HepG2 (cell line): ENCODE measurements at regions not wholly inside any gene's neighbourhood (a gene's known extent, or its start where the extent isn't known, plus 50 kb on each side); places are given as distances from the start of the nearest gene placed in this dataset.

ENCODE experiments used
- ATAD3A ChIP-seq: sonication (generic); formaldehyde crosslinking; IDR thresholded peaks from 2 replicates; pipeline ENCODE4 v1.4.0; 2020; ENCODE audit warnings: missing genetic modification reagents
- CBFB ChIP-seq: sonication (generic); formaldehyde crosslinking; IDR thresholded peaks from 2 replicates; pipeline ENCODE4 v1.4.0; 2020; ENCODE audit warnings: missing genetic modification reagents
- CHD4 ChIP-seq: fragments of 200-600 bp; sonication (generic); IDR thresholded peaks from 2 replicates; pipeline ENCODE4 v1.7.0; 2017; ENCODE audit warnings: mild to moderate bottlenecking, low read length, borderline replicate concordance
- ELF1 ChIP-seq: sonication (generic); formaldehyde crosslinking; IDR thresholded peaks from 2 replicates; pipeline ENCODE4 v1.4.0; 2020; ENCODE audit warnings: missing genetic modification reagents
- FIP1L1 ChIP-seq: fragments of 200-400 bp; formaldehyde crosslinking; IDR thresholded peaks from 2 replicates; pipeline ENCODE4 v1.6.1; 2018; ENCODE audit warnings: low read depth, mild to moderate bottlenecking, low read length, moderate library complexity, borderline replicate concordance; ENCODE audit not compliant: insufficient read depth
- GFI1 ChIP-seq: sonication (generic); formaldehyde crosslinking; IDR thresholded peaks from 2 replicates; pipeline ENCODE4 v1.5.0; 2020; ENCODE audit warnings: missing genetic modification reagents, mild to moderate bottlenecking, borderline replicate concordance
- HIVEP1 ChIP-seq: sonication (generic); formaldehyde crosslinking; IDR thresholded peaks from 2 replicates; pipeline ENCODE4 v1.4.0; 2020; ENCODE audit warnings: mild to moderate bottlenecking, missing genetic modification reagents
- LCORL ChIP-seq, 2 experiments: fragments of 450-650 bp in 1 of 2; sonication (generic) in 1 of 2; formaldehyde crosslinking in 1 of 2; IDR thresholded peaks; 2 replicates each; pipeline versions ENCODE4 v1.5.0 to v1.6.1; 2017 to 2020; ENCODE audit warnings: antibody characterized with exemption in 1 of 2, missing genetic modification reagents in 1 of 2
- NFIB ChIP-seq: sonication (generic); formaldehyde crosslinking; IDR thresholded peaks from 2 replicates; pipeline ENCODE4 v1.9.0; 2021; ENCODE audit warnings: missing genetic modification reagents, mild to moderate bottlenecking, borderline replicate concordance
- NR2F6 ChIP-seq, 2 experiments: IDR thresholded peaks; 2 replicates each; pipeline ENCODE4 v1.6.1; 2016; ENCODE audit warnings: antibody characterized with exemption in 1 of 2, mild to moderate bottlenecking in 1 of 2
- POLR2G ChIP-seq: fragments of 200-400 bp; formaldehyde crosslinking; IDR thresholded peaks from 2 replicates; pipeline ENCODE4 v1.6.1; 2018; ENCODE audit warnings: mild to moderate bottlenecking, low read depth, low read length, moderate library complexity
- RARA ChIP-seq: IDR thresholded peaks from 2 replicates; pipeline ENCODE4 v1.6.1; 2016; ENCODE audit warnings: missing genetic modification reagents, missing compliant biosample characterization
- SIX4 ChIP-seq: sonication (generic); formaldehyde crosslinking; IDR thresholded peaks from 2 replicates; pipeline ENCODE4 v1.4.0; 2020; ENCODE audit warnings: missing genetic modification reagents
- SMC3 ChIP-seq: IDR thresholded peaks from 2 replicates; pipeline ENCODE4 v1.6.1; 2011; ENCODE audit warnings: low read length, improper control_type of control experiment
- TBX3 ChIP-seq: fragments of 450-650 bp; IDR thresholded peaks from 2 replicates; pipeline ENCODE4 v1.6.1; 2017; ENCODE audit warnings: antibody characterized with exemption, mild to moderate bottlenecking, inconsistent platforms, borderline replicate concordance
- WIZ ChIP-seq: sonication (generic); formaldehyde crosslinking; IDR thresholded peaks from 2 replicates; pipeline ENCODE4 v1.5.1; 2020; ENCODE audit warnings: mild to moderate bottlenecking, missing genetic modification reagents
- ZFP41 ChIP-seq: sonication (generic); formaldehyde crosslinking; IDR thresholded peaks from 2 replicates; pipeline ENCODE4 v1.4.0; 2020; ENCODE audit warnings: mild to moderate bottlenecking, missing genetic modification reagents, borderline replicate concordance
- ZNF18 ChIP-seq: sonication (generic); formaldehyde crosslinking; IDR thresholded peaks from 2 replicates; pipeline ENCODE4 v1.8.0; 2022; ENCODE audit warnings: mild to moderate bottlenecking, missing genetic modification reagents; ENCODE audit not compliant: insufficient replicate concordance
- ZNF225 ChIP-seq: sonication (generic); formaldehyde crosslinking; IDR thresholded peaks from 2 replicates; pipeline ENCODE4 v1.4.0; 2020; ENCODE audit warnings: mild to moderate bottlenecking, missing genetic modification reagents
- ZNF484 ChIP-seq: sonication (generic); formaldehyde crosslinking; IDR thresholded peaks from 2 replicates; pipeline ENCODE4 v1.5.1; 2020; ENCODE audit warnings: mild to moderate bottlenecking, low read depth, missing genetic modification reagents, borderline replicate concordance
- ZNF644 ChIP-seq: IDR thresholded peaks from 2 replicates; pipeline ENCODE4 v1.6.1; 2016; ENCODE audit warnings: low read depth
- ZSCAN20 ChIP-seq: sonication (generic); formaldehyde crosslinking; IDR thresholded peaks from 2 replicates; pipeline ENCODE4 v1.4.0; 2020; ENCODE audit warnings: missing genetic modification reagents, mild to moderate bottlenecking, borderline replicate concordance
- ZSCAN5A ChIP-seq: sonication (generic); formaldehyde crosslinking; IDR thresholded peaks from 2 replicates; pipeline ENCODE4 v1.8.0; 2022; ENCODE audit warnings: mild to moderate bottlenecking, missing genetic modification reagents, borderline replicate concordance
- TF ChIP-seq, protein P1 (sequence below): sonication (generic); formaldehyde crosslinking; IDR thresholded peaks from 2 replicates; pipeline ENCODE4 v1.4.0; 2020; ENCODE audit warnings: missing genetic modification reagents
- TF ChIP-seq, protein P2 (sequence below): IDR thresholded peaks from 2 replicates; pipeline ENCODE4 v1.6.1; 2016; ENCODE audit warnings: missing compliant biosample characterization, missing genetic modification reagents, borderline replicate concordance
- TF ChIP-seq, protein P3 (sequence below): sonication (generic); formaldehyde crosslinking; IDR thresholded peaks from 2 replicates; pipeline ENCODE4 v1.4.0; 2020; ENCODE audit warnings: mild to moderate bottlenecking, missing genetic modification reagents

DNA sequence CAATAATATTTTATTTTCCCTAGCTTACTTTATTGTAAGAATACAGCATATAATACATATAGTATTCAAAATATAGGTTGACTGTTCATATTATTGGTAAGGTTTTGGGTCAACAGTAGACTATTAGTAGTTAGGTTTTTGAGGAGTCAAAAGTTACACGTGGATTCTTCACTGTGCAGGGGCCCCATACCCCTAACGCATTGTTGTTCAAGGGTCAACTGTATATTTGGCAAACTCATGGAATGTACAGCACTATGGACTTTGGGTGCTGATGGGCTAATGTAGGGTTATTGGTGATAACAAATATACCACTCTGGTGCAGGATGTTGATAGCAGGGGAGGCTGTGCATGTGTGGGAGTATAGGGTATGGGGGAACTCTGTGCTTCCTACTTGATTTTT lies 397.2 kb downstream of the BCKDHB start (continued):
- TF ChIP-seq, protein P1, sequence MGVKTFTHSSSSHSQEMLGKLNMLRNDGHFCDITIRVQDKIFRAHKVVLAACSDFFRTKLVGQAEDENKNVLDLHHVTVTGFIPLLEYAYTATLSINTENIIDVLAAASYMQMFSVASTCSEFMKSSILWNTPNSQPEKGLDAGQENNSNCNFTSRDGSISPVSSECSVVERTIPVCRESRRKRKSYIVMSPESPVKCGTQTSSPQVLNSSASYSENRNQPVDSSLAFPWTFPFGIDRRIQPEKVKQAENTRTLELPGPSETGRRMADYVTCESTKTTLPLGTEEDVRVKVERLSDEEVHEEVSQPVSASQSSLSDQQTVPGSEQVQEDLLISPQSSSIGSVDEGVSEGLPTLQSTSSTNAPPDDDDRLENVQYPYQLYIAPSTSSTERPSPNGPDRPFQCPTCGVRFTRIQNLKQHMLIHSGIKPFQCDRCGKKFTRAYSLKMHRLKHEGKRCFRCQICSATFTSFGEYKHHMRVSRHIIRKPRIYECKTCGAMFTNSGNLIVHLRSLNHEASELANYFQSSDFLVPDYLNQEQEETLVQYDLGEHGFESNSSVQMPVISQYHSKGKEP (CRISPR knock-in tag), result no peak
- TF ChIP-seq NR2F6 (IDR thresholded peaks at IDR 0.05) (peak; percentile 47), NR2F6 (CRISPR knock-in tag; IDR thresholded peaks at IDR 0.05) (peak; percentile 52; the same call in 1 of the 2 replicates), ZNF225 (CRISPR knock-in tag) (no peak), GFI1 (CRISPR knock-in tag) (no peak), HIVEP1 (CRISPR knock-in tag) (no peak), ZNF644 (CRISPR knock-in tag) (peak; percentile 94), ZSCAN5A (CRISPR knock-in tag) (peak; percentile 37; the same call in 1 of the 2 replicates), TBX3 (peak; percentile 37; the same call in 1 of the 2 replicates), SIX4 (CRISPR knock-in tag) (no peak), WIZ (CRISPR knock-in tag) (peak; percentile 74; the same call in 1 of the 2 replicates), ZNF484 (no peak), FIP1L1 (no peak), POLR2G (no peak), LCORL (IDR thresholded peaks at IDR 0.05) (peak; percentile 78; the same call in 1 of the 2 replicates), LCORL (CRISPR knock-in tag; IDR thresholded peaks at IDR 0.05) (peak; percentile 82), CHD4 (peak; percentile 37; the same call in 1 of the 2 replicates), ELF1 (CRISPR knock-in tag) (no peak), CBFB (no peak), ZFP41 (CRISPR knock-in tag) (no peak), NFIB (CRISPR knock-in tag) (no peak), ATAD3A (CRISPR knock-in tag) (no peak), SMC3 (peak; percentile 8; the same call in 1 of the 2 replicates), RARA (CRISPR knock-in tag) (no peak), ZNF18 (CRISPR knock-in tag) (no peak), ZSCAN20 (no peak)
- TF ChIP-seq, protein P2, sequence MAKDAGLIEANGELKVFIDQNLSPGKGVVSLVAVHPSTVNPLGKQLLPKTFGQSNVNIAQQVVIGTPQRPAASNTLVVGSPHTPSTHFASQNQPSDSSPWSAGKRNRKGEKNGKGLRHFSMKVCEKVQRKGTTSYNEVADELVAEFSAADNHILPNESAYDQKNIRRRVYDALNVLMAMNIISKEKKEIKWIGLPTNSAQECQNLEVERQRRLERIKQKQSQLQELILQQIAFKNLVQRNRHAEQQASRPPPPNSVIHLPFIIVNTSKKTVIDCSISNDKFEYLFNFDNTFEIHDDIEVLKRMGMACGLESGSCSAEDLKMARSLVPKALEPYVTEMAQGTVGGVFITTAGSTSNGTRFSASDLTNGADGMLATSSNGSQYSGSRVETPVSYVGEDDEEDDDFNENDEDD (CRISPR knock-in tag), result no peak
- TF ChIP-seq, protein P3, sequence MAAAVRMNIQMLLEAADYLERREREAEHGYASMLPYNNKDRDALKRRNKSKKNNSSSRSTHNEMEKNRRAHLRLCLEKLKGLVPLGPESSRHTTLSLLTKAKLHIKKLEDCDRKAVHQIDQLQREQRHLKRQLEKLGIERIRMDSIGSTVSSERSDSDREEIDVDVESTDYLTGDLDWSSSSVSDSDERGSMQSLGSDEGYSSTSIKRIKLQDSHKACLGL (CRISPR knock-in tag), result no peak
